ENCODE measurements at regions not wholly inside any gene's neighbourhood (a gene's known extent, or its start where the extent isn't known, plus 50 kb on each side); places are given as distances from the start of the nearest gene placed in this dataset.
"Not testable (repeated sequence)": the region's sequence is repeated elsewhere in the genome, so short reads cannot be mapped to it uniquely, and the experiment has no call there.

GRCh38 chr2:41194230-41194629 lies 742.3 kb upstream of the SLC8A1 start:
- H3K4me3 ChIP-seq (ENCODE audit: control insufficient read depth, low read depth, low read length) = no peak overlapping the region
- TF ChIP-seq, protein P1, sequence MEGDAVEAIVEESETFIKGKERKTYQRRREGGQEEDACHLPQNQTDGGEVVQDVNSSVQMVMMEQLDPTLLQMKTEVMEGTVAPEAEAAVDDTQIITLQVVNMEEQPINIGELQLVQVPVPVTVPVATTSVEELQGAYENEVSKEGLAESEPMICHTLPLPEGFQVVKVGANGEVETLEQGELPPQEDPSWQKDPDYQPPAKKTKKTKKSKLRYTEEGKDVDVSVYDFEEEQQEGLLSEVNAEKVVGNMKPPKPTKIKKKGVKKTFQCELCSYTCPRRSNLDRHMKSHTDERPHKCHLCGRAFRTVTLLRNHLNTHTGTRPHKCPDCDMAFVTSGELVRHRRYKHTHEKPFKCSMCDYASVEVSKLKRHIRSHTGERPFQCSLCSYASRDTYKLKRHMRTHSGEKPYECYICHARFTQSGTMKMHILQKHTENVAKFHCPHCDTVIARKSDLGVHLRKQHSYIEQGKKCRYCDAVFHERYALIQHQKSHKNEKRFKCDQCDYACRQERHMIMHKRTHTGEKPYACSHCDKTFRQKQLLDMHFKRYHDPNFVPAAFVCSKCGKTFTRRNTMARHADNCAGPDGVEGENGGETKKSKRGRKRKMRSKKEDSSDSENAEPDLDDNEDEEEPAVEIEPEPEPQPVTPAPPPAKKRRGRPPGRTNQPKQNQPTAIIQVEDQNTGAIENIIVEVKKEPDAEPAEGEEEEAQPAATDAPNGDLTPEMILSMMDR (conservative IDR thresholded peaks at IDR 0.05; ENCODE audit: control insufficient read depth, insufficient read depth, low read depth, low read length) = no peak
- DNase-seq (ENCODE audit: low read depth) = peak; percentile 85

- TF ChIP-seq, protein P1 (conservative IDR thresholded peaks at IDR 0.05; ENCODE audit: control insufficient read depth, insufficient read depth, low read depth, low read length) = no peak
- peak; percentile 13 for DNase-seq (ENCODE audit: low read depth)
- no peak overlapping the region for H3K4me3 ChIP-seq (ENCODE audit: control insufficient read depth, low read depth, low read length)
Observed at GRCh38 chr2:41197781-41198180, 745.9 kb upstream of the SLC8A1 start.

GRCh38 chr2:41199334-41199733 lies 747.4 kb upstream of the SLC8A1 start:
- DNase-seq (ENCODE audit: low read depth) = no peak
- no peak overlapping the region for H3K4me3 ChIP-seq (ENCODE audit: control insufficient read depth, low read depth, low read length)
- TF ChIP-seq, protein P1 (conservative IDR thresholded peaks at IDR 0.05; ENCODE audit: control insufficient read depth, insufficient read depth, low read depth, low read length) = no peak

DNA sequence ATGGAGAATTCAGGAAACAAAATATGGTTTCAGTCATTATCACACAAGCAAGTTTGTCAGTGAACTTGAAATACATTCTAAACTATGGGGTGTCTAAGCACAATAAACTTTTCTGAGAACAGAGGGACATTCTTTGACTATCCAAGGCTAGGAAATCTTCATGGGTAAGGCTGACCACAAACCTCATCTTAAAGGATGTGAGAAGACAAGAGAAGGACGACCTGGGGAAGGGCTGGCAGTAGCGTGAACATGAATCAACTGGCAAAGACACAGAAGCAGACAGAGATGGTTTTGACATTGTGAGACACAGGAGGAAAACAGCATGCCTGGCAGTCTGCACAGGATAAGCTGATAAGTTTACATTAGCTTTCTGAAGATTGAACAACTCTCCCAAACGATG lies 752.4 kb upstream of the SLC8A1 start:
- TF ChIP-seq, protein P1 (conservative IDR thresholded peaks at IDR 0.05; ENCODE audit: control insufficient read depth, insufficient read depth, low read depth, low read length) = no peak
- H3K4me3 ChIP-seq (ENCODE audit: control insufficient read depth, low read depth, low read length) = no peak overlapping the region
- DNase-seq (ENCODE audit: low read depth) = no peak

DNA sequence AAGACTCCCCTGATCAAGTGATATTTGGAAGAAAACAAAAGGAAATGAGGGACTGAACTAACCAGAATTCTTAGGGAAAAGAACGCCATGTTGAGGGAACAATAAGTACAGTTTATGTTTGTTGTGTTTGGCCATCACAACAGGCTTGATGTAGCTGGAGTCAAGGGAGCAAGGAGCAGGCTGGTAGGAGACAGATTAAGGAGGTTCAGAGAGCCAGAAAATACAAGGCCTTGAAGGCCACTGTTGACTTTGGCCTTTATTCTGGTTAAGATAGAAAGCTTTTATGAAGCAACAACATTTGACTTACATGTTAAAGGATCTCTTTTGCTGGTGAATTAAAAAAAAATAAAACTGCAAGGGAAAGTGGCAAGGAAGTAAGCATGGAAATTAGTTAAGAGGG lies 754.1 kb upstream of the SLC8A1 start:
- no peak overlapping the region for H3K4me3 ChIP-seq (ENCODE audit: control insufficient read depth, low read depth, low read length)
- DNase-seq (ENCODE audit: low read depth) = no peak
- TF ChIP-seq, protein P1 (conservative IDR thresholded peaks at IDR 0.05; ENCODE audit: control insufficient read depth, insufficient read depth, low read depth, low read length) = no peak

GRCh38 chr2:41207578-41207977 lies 755.7 kb upstream of the SLC8A1 start:
- DNase-seq (ENCODE audit: low read depth) = no peak
- H3K4me3 ChIP-seq (ENCODE audit: control insufficient read depth, low read depth, low read length) = no peak overlapping the region
- TF ChIP-seq, protein P1 (conservative IDR thresholded peaks at IDR 0.05; ENCODE audit: control insufficient read depth, insufficient read depth, low read depth, low read length) = no peak

DNA sequence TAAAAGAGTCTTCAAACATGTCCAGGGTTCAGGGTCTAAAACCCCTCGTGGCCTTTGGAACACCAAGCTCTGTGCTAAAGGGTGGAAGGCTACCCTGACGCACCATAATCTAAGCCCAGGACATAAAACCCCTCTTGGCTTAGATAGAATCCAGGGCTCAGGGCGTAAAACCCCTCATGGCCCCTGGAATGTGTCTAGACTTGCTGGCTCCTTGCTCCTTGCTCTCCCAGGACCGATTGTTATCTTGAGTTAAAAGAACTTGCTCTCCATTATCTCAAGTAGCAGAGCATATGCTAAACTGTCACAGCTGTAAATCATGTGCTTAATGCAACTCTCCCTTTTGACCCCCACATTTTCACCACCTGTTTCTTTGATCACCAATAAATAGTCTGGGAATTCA lies 758.1 kb upstream of the SLC8A1 start:
- DNase-seq (ENCODE audit: low read depth); H3K4me3 ChIP-seq (ENCODE audit: control insufficient read depth, low read depth, low read length): not testable (repeated sequence)

Measured in fibroblast of mammary gland (primary cell).